ENCODE measurements at regions not wholly inside any gene's neighbourhood (a gene's known extent, or its start where the extent isn't known, plus 50 kb on each side); places are given as distances from the start of the nearest gene placed in this dataset.

- intact Hi-C loops (cut with DNase I) = no loop called here
- TF ChIP-seq POLR2A (IDR thresholded peaks at IDR 0.05) (no peak), CTCF (IDR thresholded peaks at IDR 0.05) (no peak)
- 66 to 73% (median 71%) methylated on average over 8 of the region's 8 CpGs for WGBS, 4 donors
These were observed 392.2 kb downstream of the CDK5RAP2 start for GRCh38 chr9:120187758-120188157.

GRCh38 chr9:120186276-120186675, 393.7 kb downstream of the CDK5RAP2 start:
- Histone ChIP-seq H3K36me3 (replicated peaks in 1 of 2) (no peaks in the 10 kb centered on the region), H3K9me3 (replicated peaks in 1 of 3) (no peaks in the 10 kb centered on the region), H3K4me3 (no peak overlapping the region), H3K27ac (no peak overlapping the region), H3K4me1 (replicated peaks in 1 of 2) (no peaks in the 10 kb centered on the region), H3K27me3 (no peaks in the 10 kb centered on the region)
- WGBS, 4 donors = 24 to 53% (median 45%) methylated on average over 3 of the region's 3 CpGs
- no peak for DNase-seq
- intact Hi-C loops (cut with DNase I) = no loop called here
- TF ChIP-seq CTCF (IDR thresholded peaks at IDR 0.05) = no peak
- TF ChIP-seq POLR2A (IDR thresholded peaks at IDR 0.05) = no peak

More at GRCh38 chr9:120187758-120188157, 392.2 kb downstream of the CDK5RAP2 start:
- Histone ChIP-seq H3K4me1 (replicated peaks in 1 of 2) (no peaks in the 10 kb centered on the region), H3K27me3 (no peaks in the 10 kb centered on the region), H3K4me3 (no peak overlapping the region), H3K9me3 (replicated peaks in 1 of 3) (no peaks in the 10 kb centered on the region), H3K27ac (no peak overlapping the region), H3K36me3 (replicated peaks in 1 of 2) (no peaks in the 10 kb centered on the region)
- DNase-seq = no peak

GRCh38 chr9:120184266-120184665, 395.7 kb downstream of the CDK5RAP2 start:
- Histone ChIP-seq H3K27me3 (no peaks in the 10 kb centered on the region), H3K9me3 (replicated peaks in 1 of 3) (no peaks in the 10 kb centered on the region), H3K4me1 (replicated peaks in 1 of 2) (no peaks in the 10 kb centered on the region), H3K4me3 (no peak overlapping the region), H3K36me3 (replicated peaks in 1 of 2) (no peaks in the 10 kb centered on the region), H3K27ac (no peak overlapping the region)
- intact Hi-C loops (cut with DNase I) = no loop called here
- DNase-seq = no peak
- 54 to 65% (median 56%) methylated on average over 3 of the region's 3 CpGs for WGBS, 4 donors
- TF ChIP-seq CTCF (IDR thresholded peaks at IDR 0.05) = no peak

- TF ChIP-seq POLR2A (IDR thresholded peaks at IDR 0.05) = no peak
- no peak for TF ChIP-seq CTCF (IDR thresholded peaks at IDR 0.05)
- H3K4me3 ChIP-seq = no peak overlapping the region
- H3K27me3 ChIP-seq = no peaks in the 10 kb centered on the region
- intact Hi-C loops (cut with DNase I) = no loop called here
- no peaks in the 10 kb centered on the region for H3K9me3 ChIP-seq (replicated peaks in 1 of 3)
- no peak for DNase-seq
- H3K27ac ChIP-seq = no peak overlapping the region
- no peaks in the 10 kb centered on the region for H3K4me1 ChIP-seq (replicated peaks in 1 of 2)
- WGBS, 4 donors = 66 to 77% (median 71%) methylated on average over 3 of the region's 3 CpGs
- no peaks in the 10 kb centered on the region for H3K36me3 ChIP-seq (replicated peaks in 1 of 2)
These were observed 396.4 kb downstream of the CDK5RAP2 start for GRCh38 chr9:120183615-120184014.
